CD4-positive, alpha-beta T cell (primary cell): ENCODE measurements at regions not wholly inside any gene's neighbourhood (a gene's known extent, or its start where the extent isn't known, plus 50 kb on each side); places are given as distances from the start of the nearest gene placed in this dataset.

Experiments
- ATAC-seq: fragments of 200-7000 bp; cut with Tn5 transposase; one replicate; pipeline ENCODE4 v1.10.0; 2022; ENCODE audit warnings: mild to moderate bottlenecking; ENCODE audit not compliant: poor library complexity
- CTCF ChIA-PET: fragments of 350-600 bp; sonication (Branson Sonifier 250); formaldehyde crosslinking; loops from one replicate; lab custom pipeline; 2021; ENCODE audit warnings: antibody characterized with exemption, inconsistent platforms; lab: Charles Lee
- POLR2A ChIA-PET: fragments of 350-600 bp; sonication (Branson Sonifier 250); formaldehyde crosslinking; loops from one replicate; lab custom pipeline; 2021; ENCODE audit warnings: antibody characterized with exemption, inconsistent platforms; lab: Charles Lee
- DNase-seq, 14 experiments: peaks; one replicate each; pipeline ENCODE4 v3.0.0-alpha.2; 2013 to 2020; ENCODE audit warnings: mixed read lengths in 2 of 14
- H3K27ac ChIP-seq, 2 donors: one replicate each; pipeline versions ENCODE4 v1.5.1 to v1.7.0; 2013; ENCODE audit warnings: low read length in 2 of 2, low read depth in 1 of 2, mild to moderate bottlenecking in 1 of 2
- H3K27me3 ChIP-seq, 2 experiments: 1 replicate in 1 of 2; 2 replicates in 1 of 2; pipeline versions ENCODE4 v1.6.1 to v1.7.0; 2013; ENCODE audit warnings: low read length in 2 of 2, control low read depth in 1 of 2, mild to moderate bottlenecking in 1 of 2, moderate library complexity in 1 of 2; ENCODE audit not compliant: insufficient read depth in 2 of 2, control insufficient read depth in 1 of 2
- H3K36me3 ChIP-seq: one replicate; pipeline ENCODE4 v1.6.1; 2013; ENCODE audit warnings: low read length, control low read depth; ENCODE audit not compliant: insufficient read depth
- H3K4me1 ChIP-seq: one replicate; pipeline ENCODE4 v1.6.1; 2013; ENCODE audit warnings: low read length, control low read depth; ENCODE audit not compliant: insufficient read depth
- H3K4me3 ChIP-seq: one replicate; pipeline ENCODE4 v1.5.1; 2013; ENCODE audit warnings: mild to moderate bottlenecking, low read length, moderate library complexity
- H3K9me3 ChIP-seq, 2 experiments: 1 replicate in 1 of 2; 2 replicates in 1 of 2; pipeline versions ENCODE4 v1.6.1 to v1.7.0; 2013; ENCODE audit warnings: low read length in 2 of 2, mild to moderate bottlenecking in 2 of 2, control low read depth in 1 of 2, moderate library complexity in 1 of 2; ENCODE audit not compliant: control insufficient read depth in 1 of 2, insufficient read depth in 1 of 2
- H3K27ac Mint-ChIP-seq: one replicate; pipeline ENCODE4 v1.8.0; 2020; ENCODE audit warnings: mixed read lengths
- H3K27me3 Mint-ChIP-seq: one replicate; pipeline ENCODE4 v1.8.0; 2021; ENCODE audit warnings: mixed read lengths
- H3K36me3 Mint-ChIP-seq: one replicate; pipeline ENCODE4 v1.8.0; 2021; ENCODE audit warnings: low read depth, mixed read lengths
- H3K4me1 Mint-ChIP-seq: one replicate; pipeline ENCODE4 v1.8.0; 2021; ENCODE audit warnings: low read depth, mixed read lengths
- H3K4me3 Mint-ChIP-seq: one replicate; pipeline ENCODE4 v1.8.0; 2020; ENCODE audit warnings: mild to moderate bottlenecking, mixed read lengths
- H3K9me3 Mint-ChIP-seq: one replicate; pipeline ENCODE4 v1.8.0; 2020; ENCODE audit warnings: mixed read lengths
- intact Hi-C, 2 experiments: fragments of 100-400 bp; cut with DNase I in 1 of 2; cut with micrococcal nuclease in 1 of 2; formaldehyde crosslinking; loops; one replicate each; pipeline versions ENCODE4 v1.15.1 to v1.9.0; 2023 to 2025; cut with DNase I, micrococcal nuclease
- TF ChIP-seq, protein P1 (sequence below): fragments of 200-600 bp; IDR thresholded peaks from one replicate; pipeline ENCODE4 v1.8.0; 2022; ENCODE audit warnings: antibody characterized with exemption, mild to moderate bottlenecking

DNA sequence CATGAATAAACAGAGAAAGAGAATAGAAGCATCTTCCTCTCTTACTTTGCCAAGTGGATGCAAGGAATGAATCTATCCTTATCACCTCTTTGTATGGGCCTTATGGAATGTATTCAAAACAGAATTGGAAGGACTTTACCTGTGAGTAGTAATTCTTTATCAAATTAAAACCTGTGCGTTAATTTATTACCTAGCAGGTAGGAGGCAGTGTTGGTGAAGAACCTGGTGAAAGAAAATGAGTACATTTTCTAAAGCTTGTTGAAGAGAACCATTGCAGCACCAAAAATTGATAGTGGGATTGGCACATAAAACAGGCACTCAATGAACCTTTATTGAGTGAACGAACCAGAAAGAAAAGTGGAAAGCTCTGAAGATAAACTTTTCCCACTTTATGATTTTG is 1302.1 kb upstream of the CELF4 start:
- Mint-ChIP-seq H3K9me3 (no peaks in the 10 kb centered on the region), H3K4me3 (no peak overlapping the region), H3K27ac (no peak overlapping the region), H3K36me3 (no peaks in the 10 kb centered on the region), H3K4me1 (no peaks in the 10 kb centered on the region), H3K27me3 (no peaks in the 10 kb centered on the region)
- DNase-seq (no peak), ATAC-seq (no peak)
- Histone ChIP-seq H3K27ac (no peak overlapping the region), H3K4me1 (no peaks in the 10 kb centered on the region), H3K27me3 (no peaks in the 10 kb centered on the region), H3K4me3 (no peak overlapping the region), H3K36me3 (no peaks in the 10 kb centered on the region), H3K9me3 (no peaks in the 10 kb centered on the region)
- CTCF ChIA-PET = no interaction called here
- POLR2A ChIA-PET = no interaction called here
- intact Hi-C loops = no loop called here
- TF ChIP-seq, protein P1, sequence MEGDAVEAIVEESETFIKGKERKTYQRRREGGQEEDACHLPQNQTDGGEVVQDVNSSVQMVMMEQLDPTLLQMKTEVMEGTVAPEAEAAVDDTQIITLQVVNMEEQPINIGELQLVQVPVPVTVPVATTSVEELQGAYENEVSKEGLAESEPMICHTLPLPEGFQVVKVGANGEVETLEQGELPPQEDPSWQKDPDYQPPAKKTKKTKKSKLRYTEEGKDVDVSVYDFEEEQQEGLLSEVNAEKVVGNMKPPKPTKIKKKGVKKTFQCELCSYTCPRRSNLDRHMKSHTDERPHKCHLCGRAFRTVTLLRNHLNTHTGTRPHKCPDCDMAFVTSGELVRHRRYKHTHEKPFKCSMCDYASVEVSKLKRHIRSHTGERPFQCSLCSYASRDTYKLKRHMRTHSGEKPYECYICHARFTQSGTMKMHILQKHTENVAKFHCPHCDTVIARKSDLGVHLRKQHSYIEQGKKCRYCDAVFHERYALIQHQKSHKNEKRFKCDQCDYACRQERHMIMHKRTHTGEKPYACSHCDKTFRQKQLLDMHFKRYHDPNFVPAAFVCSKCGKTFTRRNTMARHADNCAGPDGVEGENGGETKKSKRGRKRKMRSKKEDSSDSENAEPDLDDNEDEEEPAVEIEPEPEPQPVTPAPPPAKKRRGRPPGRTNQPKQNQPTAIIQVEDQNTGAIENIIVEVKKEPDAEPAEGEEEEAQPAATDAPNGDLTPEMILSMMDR = no peak

DNA sequence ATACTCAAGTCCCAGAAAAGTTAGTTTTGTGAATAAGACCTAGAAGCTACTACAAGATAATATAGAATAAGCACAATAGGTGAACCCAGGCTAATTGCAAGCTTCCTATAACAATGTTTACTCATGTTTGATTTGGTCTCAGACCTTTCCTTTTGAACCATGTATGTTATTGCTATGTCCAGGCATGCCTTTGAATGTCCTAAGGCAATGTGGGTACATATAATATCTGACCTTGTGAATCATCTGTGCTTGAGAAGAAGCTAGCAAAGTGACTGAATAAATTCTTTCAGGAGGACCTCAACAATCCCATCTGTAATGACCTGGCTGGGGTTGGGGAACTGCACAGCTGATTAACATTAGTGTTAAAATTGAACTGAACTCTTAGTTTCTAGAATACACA is 1285.9 kb upstream of the CELF4 start:
- intact Hi-C loops = no loop called here
- Histone ChIP-seq H3K9me3 (peaks cover 4 to 9% of the 10 kb centered on the region in 2 experiments), H3K27ac (no peak overlapping the region), H3K4me3 (no peak overlapping the region), H3K4me1 (no peaks in the 10 kb centered on the region), H3K27me3 (no peaks in the 10 kb centered on the region), H3K36me3 (no peaks in the 10 kb centered on the region)
- TF ChIP-seq, protein P1 = no peak
- no peaks in the 10 kb centered on the region for H3K36me3 Mint-ChIP-seq
- ChIA-PET POLR2A (no interaction called here), CTCF (no interaction called here)
- no peaks in the 10 kb centered on the region for H3K9me3 Mint-ChIP-seq
- H3K4me3 Mint-ChIP-seq = no peak overlapping the region
- no peaks in the 10 kb centered on the region for H3K27me3 Mint-ChIP-seq
- no peak for ATAC-seq
- no peak for DNase-seq
- no peak overlapping the region for H3K27ac Mint-ChIP-seq
- no peaks in the 10 kb centered on the region for H3K4me1 Mint-ChIP-seq

DNA sequence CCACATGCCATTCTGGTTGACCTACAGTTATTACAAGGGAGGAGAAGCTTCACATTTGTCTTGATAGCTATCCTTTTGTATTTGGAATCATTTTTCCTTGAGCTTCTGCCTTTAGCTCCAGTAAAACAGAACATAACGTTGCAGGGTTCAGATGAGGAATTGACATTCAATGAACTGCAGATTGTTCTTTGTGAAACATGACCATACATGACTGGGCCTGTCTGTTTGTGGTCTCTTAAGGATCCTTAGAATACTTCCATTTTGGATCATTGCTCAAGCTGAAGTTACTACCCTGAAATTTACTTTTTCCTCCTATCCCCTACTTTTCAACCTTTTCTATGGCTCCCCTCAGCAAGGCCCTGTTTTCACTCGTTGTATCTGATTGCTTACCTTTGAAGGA is 1281.7 kb upstream of the CELF4 start:
- CTCF ChIA-PET = no interaction called here
- Histone ChIP-seq H3K36me3 (no peaks in the 10 kb centered on the region), H3K27me3 (no peaks in the 10 kb centered on the region), H3K4me3 (no peak overlapping the region), H3K4me1 (no peaks in the 10 kb centered on the region), H3K27ac (no peak overlapping the region), H3K9me3 (no peaks in the 10 kb centered on the region)
- ATAC-seq (no peak), DNase-seq (no peak)
- Mint-ChIP-seq H3K9me3 (no peaks in the 10 kb centered on the region), H3K27me3 (no peaks in the 10 kb centered on the region), H3K4me3 (no peak overlapping the region), H3K27ac (no peak overlapping the region), H3K36me3 (no peaks in the 10 kb centered on the region), H3K4me1 (no peaks in the 10 kb centered on the region)
- POLR2A ChIA-PET = no interaction called here
- intact Hi-C loops = no loop called here
- TF ChIP-seq, protein P1 = no peak
